Upper lobe of left lung (tissue), 4 donors: ENCODE measurements at regions not wholly inside any gene's neighbourhood (a gene's known extent, or its start where the extent isn't known, plus 50 kb on each side); places are given as distances from the start of the nearest gene placed in this dataset.

ENCODE experiments used
- EP300 ChIP-seq, 4 donors: sonication (generic); formaldehyde crosslinking; IDR thresholded peaks; one replicate each; pipeline ENCODE4 v1.5.1; 2017; ENCODE audit warnings: antibody characterized with exemption in 4 of 4, control low read depth in 2 of 4
- POLR2A ChIP-seq, 4 donors: fragments of 450-650 bp; IDR thresholded peaks; one replicate each; pipeline ENCODE4 v1.5.1; 2016 to 2017; ENCODE audit warnings: antibody characterized with exemption in 4 of 4, mild to moderate bottlenecking in 2 of 4
- POLR2AphosphoS5 ChIP-seq, 2 donors: sonication (generic); formaldehyde crosslinking; IDR thresholded peaks; one replicate each; pipeline ENCODE4 v1.5.1; 2017; ENCODE audit warnings: antibody characterized with exemption in 2 of 2
- TF ChIP-seq, protein P1 (sequence below), 6 experiments: fragments of 450-650 bp in 4 of 6; fragments of 200-600 bp in 2 of 6; sonication (generic) in 2 of 6; IDR thresholded peaks; one replicate each; pipeline ENCODE4 v1.5.1; 2016 to 2019; ENCODE audit warnings: antibody characterized with exemption in 6 of 6

DNA sequence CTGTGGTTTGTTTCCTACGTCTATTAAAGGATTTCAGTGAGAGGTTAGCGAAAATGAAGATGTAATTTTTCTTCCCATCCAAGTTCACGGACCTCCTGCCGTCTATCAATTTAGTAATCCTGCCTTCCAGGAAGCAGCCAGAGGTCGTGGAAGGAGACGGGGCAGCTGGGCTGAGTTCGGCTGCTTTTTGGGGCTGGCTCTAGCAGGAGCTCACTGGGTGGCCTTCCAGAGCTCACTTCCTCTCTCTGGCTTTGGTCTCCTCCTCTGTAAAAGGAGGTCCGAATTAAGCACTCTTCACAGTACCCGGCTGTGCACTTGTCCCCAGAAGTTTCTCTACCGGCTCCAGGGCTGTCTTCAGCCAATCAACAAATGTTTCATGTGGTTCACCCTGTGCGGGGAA, 295.4 kb downstream of the BCOR start:
- TF ChIP-seq, protein P1, sequence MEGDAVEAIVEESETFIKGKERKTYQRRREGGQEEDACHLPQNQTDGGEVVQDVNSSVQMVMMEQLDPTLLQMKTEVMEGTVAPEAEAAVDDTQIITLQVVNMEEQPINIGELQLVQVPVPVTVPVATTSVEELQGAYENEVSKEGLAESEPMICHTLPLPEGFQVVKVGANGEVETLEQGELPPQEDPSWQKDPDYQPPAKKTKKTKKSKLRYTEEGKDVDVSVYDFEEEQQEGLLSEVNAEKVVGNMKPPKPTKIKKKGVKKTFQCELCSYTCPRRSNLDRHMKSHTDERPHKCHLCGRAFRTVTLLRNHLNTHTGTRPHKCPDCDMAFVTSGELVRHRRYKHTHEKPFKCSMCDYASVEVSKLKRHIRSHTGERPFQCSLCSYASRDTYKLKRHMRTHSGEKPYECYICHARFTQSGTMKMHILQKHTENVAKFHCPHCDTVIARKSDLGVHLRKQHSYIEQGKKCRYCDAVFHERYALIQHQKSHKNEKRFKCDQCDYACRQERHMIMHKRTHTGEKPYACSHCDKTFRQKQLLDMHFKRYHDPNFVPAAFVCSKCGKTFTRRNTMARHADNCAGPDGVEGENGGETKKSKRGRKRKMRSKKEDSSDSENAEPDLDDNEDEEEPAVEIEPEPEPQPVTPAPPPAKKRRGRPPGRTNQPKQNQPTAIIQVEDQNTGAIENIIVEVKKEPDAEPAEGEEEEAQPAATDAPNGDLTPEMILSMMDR (IDR thresholded peaks at IDR 0.05) = no peak
- TF ChIP-seq EP300 (IDR thresholded peaks at IDR 0.05) (no peak), POLR2A (IDR thresholded peaks at IDR 0.05) (no peak), POLR2AphosphoS5 (IDR thresholded peaks at IDR 0.05) (no peak)
